Activated naive CD4-positive, alpha-beta T cell treated with Interleukin-2 at 50 U/mL for 16 hours (primary cell): ENCODE measurements at regions not wholly inside any gene's neighbourhood (a gene's known extent, or its start where the extent isn't known, plus 50 kb on each side); places are given as distances from the start of the nearest gene placed in this dataset.

ENCODE experiments used
- DNase-seq: peaks from one replicate; pipeline ENCODE4 v3.0.0-alpha.2; 2020

DNA sequence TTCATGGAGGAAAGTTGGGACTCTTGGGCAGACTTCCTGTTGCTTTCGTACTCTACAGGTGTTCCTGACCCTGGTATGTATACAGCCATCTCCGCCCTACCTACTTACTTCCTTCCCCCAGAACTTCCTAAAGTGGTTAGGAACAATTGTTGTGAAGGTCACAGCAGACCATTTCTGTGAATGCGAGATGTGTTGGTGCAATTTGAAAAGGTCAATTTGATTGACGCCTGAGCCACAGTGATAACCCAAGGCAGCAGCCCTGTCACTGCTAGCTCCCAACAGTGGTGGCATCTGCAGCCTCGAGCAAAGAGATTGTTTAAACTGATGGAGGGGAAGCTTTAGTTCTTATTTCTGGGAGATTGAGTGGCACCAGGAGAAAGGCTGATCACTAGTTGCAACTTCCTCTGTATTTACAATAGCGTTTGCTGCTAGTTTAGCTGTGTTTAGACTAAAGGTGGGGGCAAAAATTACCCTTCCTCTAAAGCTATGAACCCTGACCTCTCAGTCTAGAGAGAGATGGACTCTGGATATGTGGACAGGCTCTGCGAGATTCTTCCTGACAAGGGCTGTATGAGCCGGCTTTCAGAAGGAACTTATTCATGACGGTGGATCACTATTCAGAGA, 78.3 kb upstream of the MAP4K3 start:
- DNase-seq = no peak

DNA sequence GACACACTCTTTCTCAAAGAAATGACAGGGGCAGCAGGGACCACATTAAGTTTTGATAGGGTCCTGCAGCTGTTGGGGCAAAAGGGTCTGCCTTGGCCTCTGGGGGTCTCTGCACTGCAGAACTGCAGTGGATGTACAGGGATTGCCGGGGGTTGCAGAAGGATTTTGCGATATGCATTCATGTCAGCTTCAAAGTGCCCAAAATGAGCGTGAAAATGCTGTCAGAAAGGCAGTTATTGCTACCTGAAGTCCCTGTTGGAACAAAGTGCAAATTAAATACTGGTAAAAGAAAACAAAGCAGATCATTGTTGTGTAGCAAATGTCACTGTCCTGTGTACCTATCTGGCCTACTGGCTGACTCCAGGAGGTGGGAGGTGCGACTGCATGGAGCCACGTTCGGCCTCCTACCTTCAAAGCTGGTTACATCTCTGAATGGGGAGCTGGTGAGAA, 78.8 kb upstream of the MAP4K3 start:
- no peak for DNase-seq

DNA sequence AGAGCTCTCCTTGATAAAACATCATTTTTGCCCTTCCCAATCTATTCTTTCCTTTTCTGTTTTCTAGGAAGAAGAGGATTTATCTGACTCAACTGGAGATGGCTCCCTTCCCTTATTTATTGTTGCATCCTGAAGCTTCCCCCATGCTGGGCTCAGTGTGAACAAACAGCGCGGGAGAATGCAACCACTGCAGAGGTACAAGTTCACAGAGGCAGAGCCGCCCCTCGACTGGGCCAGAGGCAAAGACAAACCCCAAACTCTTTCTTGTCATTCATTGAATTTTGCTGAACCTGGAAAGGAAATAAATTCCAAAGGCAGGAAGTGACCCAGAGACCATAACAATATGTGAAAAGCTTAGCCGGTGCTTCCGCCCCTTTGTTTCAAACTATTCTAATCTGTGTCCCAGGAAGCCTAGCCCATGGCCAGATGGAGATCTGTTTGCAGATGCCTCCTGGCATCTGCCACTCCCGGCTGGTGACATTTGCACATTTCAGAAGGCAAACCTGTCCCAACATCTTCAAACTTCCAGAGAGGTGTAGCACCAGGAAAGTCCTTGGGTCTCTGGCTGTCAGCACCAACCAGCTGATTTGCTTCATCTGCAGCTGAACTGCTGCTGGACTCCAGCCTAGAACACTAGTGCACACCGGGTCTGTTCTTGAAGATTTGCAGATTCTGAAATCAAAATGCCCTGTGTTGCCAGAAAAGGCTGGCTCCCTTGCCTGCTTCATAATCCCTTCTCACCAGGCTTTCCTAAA, 79.4 kb upstream of the MAP4K3 start:
- no peak for DNase-seq

DNA sequence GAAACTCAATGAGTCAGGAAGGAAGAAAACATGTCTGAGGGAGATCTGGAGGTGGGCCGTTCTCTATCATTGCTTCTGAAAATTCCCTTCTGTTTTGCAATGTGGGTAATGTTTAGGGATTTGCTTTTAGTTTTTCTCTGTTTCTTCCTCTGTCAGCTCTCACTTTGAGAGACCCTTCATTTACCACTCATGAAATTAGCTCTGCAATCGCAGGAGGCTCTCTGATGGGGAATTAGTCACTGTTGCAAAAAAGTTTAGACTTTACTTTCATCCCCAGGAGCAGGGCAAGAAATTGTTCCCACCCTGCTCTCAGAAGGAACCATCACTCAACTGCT, 80.0 kb upstream of the MAP4K3 start:
- no peak for DNase-seq

DNA sequence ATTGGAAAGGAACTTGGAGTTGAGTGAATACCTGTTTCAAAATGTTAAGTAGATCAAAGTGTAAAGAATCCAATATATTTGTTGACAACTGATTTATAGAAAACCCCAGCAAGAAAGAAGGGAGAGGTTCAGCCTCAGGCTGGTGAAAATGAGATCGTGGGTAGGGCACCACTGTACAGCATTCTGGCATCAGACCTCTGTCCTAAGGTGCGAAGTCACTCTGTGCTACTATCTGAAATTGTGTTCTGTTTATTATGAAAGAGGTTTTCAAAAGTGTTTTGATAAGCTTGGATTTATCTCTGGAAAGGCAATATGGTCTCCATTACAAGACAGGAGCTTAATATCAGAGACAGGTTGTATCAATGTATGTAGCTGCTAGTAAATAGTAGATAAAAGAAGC, 80.5 kb upstream of the MAP4K3 start:
- DNase-seq = no peak

DNA sequence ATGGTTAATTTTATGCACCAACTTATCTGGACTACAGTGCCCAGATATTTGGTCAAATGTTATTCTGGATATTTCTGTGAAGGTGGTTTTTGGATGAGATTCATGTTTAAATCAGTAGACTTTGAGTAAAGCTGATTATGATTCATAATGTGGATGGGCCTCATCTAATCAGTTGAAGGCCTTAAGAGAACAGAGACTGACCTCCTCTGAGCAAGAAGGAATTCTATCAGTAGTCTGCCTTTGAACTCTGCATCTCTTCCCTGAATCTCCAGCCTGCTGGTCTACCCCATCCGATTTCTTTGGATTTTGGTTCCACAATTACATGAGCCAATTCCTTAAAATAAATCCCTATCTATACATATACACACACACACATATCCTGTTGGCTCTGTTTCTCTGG, 82.8 kb upstream of the MAP4K3 start:
- DNase-seq = no peak

DNA sequence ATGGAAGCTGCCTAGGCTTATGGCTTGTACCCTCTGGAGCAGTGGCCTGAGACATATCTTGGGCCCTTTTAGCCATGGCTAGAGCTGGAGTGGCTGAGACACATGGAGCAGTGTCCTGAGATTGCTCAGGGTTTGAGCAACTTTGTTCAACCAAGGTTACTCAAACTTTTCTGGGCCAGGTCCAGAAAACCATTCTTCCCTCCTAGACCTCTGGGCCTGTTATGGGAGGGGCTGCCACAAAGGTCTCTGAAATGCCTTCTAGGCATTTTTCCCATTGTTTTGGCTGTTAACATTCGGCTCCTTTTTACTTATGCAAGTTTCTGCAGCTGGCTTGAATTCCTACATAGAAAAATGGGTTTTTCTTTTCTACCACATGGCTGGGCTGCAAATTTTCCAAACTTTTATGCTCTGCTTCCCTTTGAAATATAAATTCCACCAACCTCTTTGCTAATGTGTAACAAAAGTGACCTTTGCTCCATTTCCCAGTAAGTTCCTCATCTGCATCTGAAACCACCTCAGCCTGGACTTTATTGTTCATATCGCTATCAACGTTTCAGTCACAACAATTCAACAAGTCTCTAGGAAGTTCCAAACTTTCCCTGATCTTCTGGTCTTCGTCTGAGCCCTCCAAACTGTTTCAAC, 84.9 kb upstream of the MAP4K3 start:
- DNase-seq = no peak

DNA sequence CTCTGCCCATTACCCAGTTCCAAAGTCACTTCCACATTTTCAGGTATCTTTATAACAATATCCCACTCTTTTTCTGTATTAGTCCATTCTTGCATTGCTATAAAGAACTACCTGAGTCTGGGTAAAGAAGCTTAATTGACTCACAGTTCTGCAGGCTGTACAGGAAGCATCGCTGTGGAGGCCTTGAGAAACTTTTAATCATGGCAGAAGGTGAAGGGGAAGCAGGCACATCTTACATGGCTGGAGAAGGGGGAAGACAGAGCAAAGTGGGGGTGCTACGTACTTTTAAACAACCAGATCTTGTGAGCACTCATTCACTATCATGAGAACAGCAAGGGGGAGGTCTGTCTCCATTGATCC, 85.4 kb upstream of the MAP4K3 start:
- DNase-seq = no peak

DNA sequence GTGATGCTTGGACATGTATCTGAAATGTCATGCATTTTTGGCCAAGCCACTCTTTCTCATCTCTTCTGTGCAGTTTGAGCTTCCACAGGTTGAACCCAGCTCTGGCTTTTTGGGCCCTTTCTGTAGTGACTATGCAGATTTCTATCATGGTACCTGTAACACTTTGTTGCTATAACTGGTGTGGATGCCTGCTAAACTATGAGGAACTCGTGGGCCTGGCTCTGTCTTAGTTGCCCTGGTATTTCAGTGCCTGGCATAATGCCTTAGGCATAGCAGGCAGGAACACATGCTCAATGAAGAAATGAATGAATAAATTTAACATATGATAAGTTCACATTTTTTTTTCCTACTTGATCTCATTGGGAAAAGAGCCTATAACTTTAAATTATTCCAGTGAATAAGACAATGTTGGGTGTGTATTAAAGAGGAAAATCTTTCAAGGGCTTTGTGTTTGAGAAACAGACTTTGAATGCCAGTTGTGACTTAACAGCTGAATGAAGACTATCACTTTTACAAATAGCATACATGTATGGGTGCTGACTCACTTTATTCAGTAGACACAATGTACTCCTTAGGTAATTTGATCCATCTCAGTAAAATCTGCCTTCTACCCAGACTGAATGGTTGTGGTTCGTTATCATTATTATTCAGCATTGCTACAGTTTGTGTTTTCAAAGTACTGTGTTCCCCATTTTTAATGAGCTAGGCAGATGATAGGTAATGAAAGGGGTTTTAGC, 86.4 kb upstream of the MAP4K3 start:
- DNase-seq = no peak

DNA sequence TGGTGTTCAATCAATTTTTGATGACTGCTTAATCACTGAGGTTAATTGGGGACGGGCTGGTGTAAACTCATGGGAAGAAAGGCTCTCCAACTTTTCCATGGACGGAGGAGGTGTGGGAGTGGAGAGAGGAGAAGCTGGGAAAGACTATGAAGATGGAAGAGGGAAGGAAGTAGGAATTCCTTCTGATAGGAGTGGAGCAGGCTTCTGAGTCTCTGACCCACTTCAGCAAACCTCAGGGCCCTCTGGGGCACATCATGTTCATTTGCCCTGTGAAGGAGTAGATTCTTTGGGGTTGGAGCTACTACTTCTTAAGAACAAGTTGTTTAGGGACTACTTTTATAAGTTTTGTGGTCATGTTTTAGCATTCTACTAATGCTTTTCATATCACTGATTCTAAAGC, 87.0 kb upstream of the MAP4K3 start:
- no peak for DNase-seq

DNA sequence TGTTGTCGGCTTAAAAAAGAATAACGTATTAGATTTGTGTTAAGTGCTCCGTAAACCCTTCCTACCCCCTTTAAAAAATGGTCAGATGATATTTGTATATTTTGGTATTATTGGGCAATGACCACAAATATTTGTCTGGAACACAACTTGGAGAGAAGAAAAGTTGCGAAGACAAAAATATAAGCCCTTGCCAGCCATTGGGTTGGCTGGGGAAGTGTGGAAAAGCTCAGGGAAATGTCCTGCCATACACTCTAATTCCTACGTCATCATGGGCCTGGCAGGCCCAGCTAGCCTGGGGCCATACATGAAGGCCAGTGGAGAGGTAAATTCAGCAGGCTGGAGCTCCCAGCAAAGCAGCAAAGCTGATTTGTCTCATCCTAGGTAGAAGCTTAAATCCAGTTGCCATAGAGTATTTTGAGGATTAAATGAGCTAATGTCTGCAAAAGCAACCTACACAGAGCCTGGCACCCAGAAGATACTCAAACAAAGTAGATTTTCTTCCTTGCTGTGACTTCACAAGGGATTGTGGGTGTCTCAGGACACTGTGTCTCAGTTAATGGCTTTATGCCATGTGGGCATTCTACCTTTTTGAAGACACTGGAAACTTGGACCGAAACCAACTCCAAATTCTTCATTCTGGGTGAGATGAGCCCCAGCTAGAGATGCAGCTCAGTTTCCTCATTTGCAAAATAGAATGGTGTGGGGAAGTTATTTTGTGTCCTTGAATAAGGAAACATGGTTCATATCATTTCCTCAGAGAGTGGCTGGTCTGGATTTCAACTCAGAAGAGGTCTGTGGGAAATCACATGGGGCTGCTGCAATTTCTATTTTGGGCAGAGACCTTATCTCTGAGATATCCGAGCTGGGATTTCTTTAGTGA, 87.9 kb upstream of the MAP4K3 start:
- DNase-seq = no peak

DNA sequence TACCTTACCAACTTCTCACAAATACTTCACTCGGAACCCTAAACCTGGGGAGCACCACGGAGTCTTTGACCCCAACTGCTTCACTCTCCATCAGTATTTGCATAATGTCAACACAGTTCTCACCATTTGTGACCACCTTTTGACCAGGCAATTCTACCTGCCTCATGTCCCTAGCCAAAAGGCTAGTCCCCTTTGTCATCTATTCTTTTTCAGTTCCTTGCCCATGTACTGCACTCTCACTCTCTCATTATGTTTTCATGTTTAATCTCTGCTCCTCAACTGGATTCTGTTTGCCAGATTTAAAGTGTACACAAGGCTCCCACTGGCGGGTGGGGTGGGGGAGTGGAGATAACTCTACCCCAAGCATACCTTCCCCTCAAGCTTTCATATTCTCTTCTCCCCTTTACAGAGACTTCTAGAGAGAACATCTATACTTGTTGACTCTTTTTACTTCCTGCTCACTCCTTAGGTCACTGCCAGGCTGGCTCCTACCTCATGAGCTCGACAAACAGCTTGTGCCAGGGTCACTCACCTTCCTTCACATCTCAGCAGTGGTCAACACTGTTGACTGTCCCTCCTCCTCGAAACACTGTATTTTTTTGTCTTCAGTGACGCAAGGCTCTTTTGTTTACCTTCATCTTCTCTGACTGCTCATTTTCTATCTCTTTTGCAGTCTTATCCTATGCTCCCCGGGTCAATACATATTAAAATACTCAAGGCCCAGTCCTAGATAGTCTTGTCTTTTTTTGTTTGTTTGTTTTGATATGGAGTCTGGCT, 88.7 kb upstream of the MAP4K3 start:
- DNase-seq = no peak

DNA sequence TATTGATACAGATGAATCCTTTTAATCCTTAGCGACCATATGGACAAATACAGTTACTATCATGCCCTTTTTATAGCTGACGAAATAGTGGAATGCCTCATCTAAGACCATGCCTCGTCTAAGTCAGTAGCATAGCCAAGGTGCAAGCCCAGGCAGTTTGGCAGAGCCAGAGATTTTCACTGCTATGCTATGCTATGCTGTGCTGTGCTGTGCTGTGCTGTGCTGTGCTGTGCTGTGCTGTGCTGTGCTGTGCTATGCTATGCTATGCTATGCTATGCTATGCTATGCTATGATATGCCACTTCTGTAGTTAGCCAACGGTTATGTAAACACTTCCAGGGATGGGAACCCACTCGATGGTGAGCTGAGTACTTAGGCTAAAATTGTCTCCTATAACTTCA, 91.6 kb upstream of the MAP4K3 start:
- DNase-seq = no peak

DNA sequence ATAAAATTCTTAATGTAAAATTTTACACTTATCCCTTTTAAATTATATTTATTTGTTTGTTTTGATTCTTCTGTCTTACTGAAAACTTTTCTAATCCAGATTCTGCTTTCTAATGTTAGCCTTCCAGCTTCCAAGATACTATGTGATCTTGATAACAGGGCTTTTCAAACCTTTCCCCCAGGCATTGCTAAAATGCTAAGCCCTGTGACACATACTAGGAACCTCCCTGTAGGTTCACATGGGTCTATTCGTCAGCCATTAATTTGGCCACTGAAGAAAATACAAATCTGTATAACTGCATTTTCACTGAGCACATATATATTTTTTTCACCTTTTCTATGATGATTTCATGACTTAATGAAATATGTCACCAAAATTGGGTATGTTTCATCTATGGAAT, 92.8 kb upstream of the MAP4K3 start:
- DNase-seq = no peak

DNA sequence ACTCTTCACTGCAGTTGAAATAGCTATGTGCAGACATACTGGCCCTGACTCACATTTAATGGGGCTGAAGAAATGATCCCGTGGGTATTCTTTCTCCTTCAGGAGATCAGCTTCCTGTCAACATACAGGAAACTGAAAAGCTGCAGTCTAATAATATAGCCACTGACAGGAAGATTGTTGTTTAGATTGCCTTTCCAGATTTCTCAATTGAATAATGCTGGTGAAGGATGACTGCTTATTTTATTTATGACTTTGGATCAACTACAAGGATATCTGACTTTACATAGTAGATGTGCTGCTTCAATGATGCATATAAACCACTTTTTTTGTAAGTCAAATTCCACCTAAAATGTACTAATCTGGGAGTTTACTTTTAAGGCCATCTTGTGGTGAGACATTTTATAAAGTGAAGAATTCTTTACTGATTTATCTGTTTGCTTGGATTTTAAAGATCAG, 93.4 kb upstream of the MAP4K3 start:
- DNase-seq = no peak

DNA sequence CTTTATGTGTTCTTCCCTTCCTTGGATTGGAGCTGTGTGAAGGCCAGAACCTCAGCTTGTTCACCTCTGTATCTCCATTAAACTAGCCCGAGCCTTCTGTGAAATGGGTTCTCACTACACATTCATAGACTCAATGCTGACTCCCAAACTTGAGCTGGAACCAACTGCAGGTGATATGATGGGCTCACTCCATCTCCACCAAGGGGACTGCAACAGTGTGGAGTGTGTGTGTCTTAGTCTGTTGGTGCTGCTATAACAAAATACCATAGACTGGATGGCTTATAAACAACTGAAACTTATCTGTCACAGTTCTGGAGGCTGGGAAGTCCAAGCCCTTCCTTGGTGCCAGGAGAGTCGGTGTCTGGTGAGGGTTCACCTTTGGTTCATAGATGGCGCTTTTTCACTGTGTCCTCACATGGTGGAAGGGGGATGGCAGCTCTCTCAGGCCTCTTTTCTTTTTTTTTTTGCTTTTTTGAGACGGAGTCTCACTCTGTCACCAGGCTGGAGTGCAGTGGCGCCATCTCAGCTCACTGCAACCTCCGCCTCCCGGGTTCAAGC, 94.2 kb upstream of the MAP4K3 start:
- DNase-seq = no peak

DNA sequence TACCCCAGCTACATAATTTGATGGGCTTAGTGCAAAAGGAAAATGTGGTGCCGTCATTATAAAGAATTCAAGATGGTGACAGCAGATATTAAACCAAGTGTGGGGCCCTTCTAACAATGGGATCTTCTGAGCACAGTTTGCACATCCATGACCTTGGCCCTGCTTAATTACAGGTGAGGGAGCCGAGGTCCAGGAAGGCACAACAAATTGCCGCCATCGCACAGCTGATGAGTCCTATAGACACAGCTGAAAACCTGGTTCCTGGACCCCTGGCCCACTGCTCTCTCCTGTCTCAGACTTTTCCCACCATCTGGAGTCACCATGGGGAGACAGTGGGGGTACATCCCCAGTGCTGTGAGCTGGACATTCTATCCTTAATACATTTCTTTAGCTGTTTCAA, 95.8 kb upstream of the MAP4K3 start:
- no peak for DNase-seq

DNA sequence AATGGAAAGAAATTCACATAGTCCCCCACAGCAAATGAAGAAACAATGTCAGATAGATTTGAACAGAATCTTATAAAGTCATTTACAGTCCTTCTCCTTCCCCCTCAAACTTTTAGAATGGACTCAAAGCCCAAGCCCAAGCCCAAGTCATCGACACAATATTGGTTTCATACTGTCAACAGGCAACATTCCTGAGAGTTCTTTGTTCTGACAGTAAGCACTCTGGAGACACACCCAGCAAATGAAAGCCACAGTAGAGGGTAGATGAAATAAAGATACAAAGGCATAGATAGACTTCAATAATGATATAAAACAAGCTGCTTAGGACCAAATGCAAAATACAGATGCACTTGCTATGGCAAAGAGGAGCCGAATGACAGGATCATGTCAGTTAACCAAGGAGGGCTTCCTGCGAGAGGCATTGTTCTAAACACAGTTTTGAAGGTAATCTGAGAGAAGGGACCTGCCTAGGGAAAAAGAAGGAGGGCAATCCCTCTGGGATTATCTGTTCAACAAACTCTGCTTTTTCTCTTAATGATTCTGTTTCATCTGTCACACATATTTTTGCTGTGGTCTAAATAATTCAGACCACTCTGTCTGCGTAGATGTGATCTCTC, 97.1 kb upstream of the MAP4K3 start:
- DNase-seq = no peak

DNA sequence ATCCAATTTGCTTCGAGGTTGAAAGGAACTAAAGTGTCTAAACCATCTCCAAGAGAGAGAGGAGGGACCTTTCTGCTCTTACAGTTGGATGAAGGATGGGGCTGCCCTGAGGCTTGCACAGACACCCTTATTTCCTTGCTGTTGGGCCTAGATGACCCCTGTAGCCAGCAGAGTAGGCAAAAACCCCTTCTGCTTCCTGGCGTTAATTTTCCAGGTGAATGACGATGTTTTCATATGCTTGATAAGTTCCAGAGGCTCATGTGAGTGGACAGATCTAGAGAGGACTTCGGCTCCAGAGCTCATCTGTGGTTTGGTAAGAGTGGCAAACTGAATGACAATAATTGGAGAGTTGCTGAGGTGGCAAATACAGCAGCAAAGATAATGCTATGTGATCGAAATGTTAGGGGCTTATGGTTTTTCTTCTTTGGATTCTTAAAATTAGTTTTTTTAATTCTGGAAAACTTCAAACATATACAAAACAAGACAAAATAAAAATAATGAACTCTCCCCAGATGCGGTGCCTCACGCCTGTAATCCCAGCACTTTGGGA, 98.6 kb upstream of the MAP4K3 start:
- DNase-seq = no peak

DNA sequence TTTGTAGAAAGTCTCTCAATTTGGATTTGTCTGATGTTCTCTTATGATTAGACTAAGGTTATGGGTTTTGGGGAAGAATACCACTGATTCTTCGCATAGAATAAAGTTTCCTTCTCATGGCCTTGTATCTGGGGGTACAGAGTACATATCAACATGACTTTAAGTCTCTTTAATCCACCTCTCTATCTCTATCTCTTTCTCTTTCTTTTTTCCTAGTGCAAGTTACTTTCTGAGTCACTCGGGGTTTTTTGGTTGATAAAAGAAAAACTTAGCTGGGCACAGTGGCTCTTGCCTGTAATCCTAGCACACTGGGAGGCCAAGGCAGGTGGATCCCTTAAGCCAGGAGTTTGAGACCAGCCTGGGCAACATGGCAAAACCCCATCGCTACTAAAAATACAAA, 100.1 kb upstream of the MAP4K3 start:
- DNase-seq = no peak

DNA sequence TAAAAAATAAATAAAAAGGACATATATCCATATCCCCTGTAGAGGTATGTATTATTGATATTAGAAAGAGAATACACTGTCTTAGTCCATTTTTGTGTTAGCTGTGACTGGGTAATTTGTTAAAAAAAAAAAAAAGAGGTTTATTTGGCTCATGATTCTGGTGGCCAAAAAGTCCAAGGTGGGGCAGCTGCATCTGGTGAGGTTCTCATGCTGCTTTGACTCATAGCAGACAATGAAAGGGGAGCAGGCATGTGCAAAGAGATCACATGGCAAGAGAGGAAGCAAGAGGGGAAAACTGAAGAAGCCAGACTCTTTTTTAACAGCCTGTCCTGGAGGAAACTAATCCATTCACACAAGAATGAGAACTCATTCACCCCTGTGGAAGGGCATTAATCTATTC, 101.6 kb upstream of the MAP4K3 start:
- no peak for DNase-seq
